Ovary (tissue), 3 donors: ENCODE measurements at regions not wholly inside any gene's neighbourhood (a gene's known extent, or its start where the extent isn't known, plus 50 kb on each side); places are given as distances from the start of the nearest gene placed in this dataset.

Experiments used
- EP300 ChIP-seq: sonication (generic); formaldehyde crosslinking; IDR thresholded peaks from one replicate; pipeline ENCODE4 v1.6.1; 2017; ENCODE audit warnings: antibody characterized with exemption
- POLR2A ChIP-seq: fragments of 450-650 bp; IDR thresholded peaks from one replicate; pipeline ENCODE4 v1.6.1; 2017; ENCODE audit warnings: antibody characterized with exemption, mild to moderate bottlenecking, moderate library complexity
- TF ChIP-seq, protein P1 (sequence below), 3 donors: fragments of 450-650 bp in 2 of 3; fragments of 200-600 bp in 1 of 3; IDR thresholded peaks; one replicate each; pipeline versions ENCODE4 v1.5.1 to v1.8.0; 2016 to 2022; ENCODE audit warnings: antibody characterized with exemption in 3 of 3, mild to moderate bottlenecking in 1 of 3
- donor health status: DM: no; HTN: no; CAD: no.

DNA sequence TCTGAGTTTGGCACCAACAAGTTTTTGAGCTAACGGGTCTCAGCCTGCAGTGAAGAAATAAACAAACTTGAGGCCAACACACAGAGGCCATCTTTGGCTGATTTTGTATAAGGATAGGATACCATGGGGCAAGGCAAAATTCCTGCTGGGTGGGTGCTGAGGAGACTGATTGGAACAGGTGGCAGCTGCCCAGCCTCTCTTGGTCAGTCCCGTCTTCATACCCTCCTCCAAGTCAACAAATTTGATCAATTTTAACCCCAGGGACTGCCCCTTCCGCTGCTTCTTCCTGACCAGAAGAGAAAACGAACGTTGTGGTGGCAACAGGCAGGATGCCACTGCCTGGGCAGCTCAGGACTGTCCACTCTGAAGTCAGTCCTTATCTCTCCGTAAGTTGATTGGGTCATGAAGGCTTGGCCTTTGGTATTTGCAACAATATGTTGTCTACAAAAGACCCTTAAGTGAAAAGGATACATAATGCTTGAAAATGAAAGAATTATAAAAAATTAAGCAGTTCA, 139.3 kb downstream of the SPP2 start:
- TF ChIP-seq, protein P1, sequence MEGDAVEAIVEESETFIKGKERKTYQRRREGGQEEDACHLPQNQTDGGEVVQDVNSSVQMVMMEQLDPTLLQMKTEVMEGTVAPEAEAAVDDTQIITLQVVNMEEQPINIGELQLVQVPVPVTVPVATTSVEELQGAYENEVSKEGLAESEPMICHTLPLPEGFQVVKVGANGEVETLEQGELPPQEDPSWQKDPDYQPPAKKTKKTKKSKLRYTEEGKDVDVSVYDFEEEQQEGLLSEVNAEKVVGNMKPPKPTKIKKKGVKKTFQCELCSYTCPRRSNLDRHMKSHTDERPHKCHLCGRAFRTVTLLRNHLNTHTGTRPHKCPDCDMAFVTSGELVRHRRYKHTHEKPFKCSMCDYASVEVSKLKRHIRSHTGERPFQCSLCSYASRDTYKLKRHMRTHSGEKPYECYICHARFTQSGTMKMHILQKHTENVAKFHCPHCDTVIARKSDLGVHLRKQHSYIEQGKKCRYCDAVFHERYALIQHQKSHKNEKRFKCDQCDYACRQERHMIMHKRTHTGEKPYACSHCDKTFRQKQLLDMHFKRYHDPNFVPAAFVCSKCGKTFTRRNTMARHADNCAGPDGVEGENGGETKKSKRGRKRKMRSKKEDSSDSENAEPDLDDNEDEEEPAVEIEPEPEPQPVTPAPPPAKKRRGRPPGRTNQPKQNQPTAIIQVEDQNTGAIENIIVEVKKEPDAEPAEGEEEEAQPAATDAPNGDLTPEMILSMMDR (IDR thresholded peaks at IDR 0.05) = no peak
- no peak for TF ChIP-seq POLR2A
- TF ChIP-seq EP300 = no peak
